B cell (primary cell): ENCODE measurements at regions not wholly inside any gene's neighbourhood (a gene's known extent, or its start where the extent isn't known, plus 50 kb on each side); places are given as distances from the start of the nearest gene placed in this dataset.

Experiments used
- ATAC-seq: fragments of 200-7000 bp; cut with Tn5 transposase; one replicate; pipeline ENCODE4 v1.10.0; 2021; ENCODE audit warnings: low read depth, mild to moderate bottlenecking, moderate number of reproducible peaks, moderate library complexity
- CTCF ChIA-PET: fragments of 350-600 bp; sonication (Branson Sonifier 250); formaldehyde crosslinking; loops from one replicate; lab custom pipeline; 2021; ENCODE audit warnings: antibody characterized with exemption, inconsistent platforms; lab: Charles Lee
- POLR2A ChIA-PET: fragments of 350-600 bp; sonication (Branson Sonifier 250); formaldehyde crosslinking; loops from one replicate; lab custom pipeline; 2021; ENCODE audit warnings: antibody characterized with exemption; lab: Charles Lee
- DNase-seq: peaks from one replicate; pipeline ENCODE4 v3.0.0; 2013
- H2AFZ ChIP-seq: 2 replicates; pipeline ENCODE4 v1.6.1; 2012; ENCODE audit warnings: mild to moderate bottlenecking, low read depth, low read length; ENCODE audit not compliant: insufficient read depth, poor library complexity, severe bottlenecking
- H3K27ac ChIP-seq, 2 donors: 1 replicate in 1 of 2; 2 replicates in 1 of 2; pipeline ENCODE4 v1.5.1; 2012 to 2013; ENCODE audit warnings: low read length in 2 of 2, mild to moderate bottlenecking in 2 of 2, moderate library complexity in 1 of 2
- H3K27me3 ChIP-seq, 4 experiments: fragments of 200-600 bp in 1 of 4; sonication (generic) in 1 of 4; replicated peaks in 1 of 4; 1 replicate in 2 of 4; 2 replicates in 2 of 4; pipeline versions ENCODE4 v1.6.1 to v1.7.0; 2013 to 2016; ENCODE audit warnings: low read length in 3 of 4, mild to moderate bottlenecking in 2 of 4, mixed read lengths in 1 of 4, moderate library complexity in 1 of 4; ENCODE audit not compliant: insufficient read depth in 4 of 4, control insufficient read depth in 3 of 4; ENCODE audit errors: control extremely low read depth in 1 of 4
- H3K36me3 ChIP-seq, 2 experiments: replicated peaks in 1 of 2; 1 replicate in 1 of 2; 2 replicates in 1 of 2; pipeline versions ENCODE4 v1.6.1 to v1.7.1; 2013; ENCODE audit warnings: low read length in 1 of 2; ENCODE audit not compliant: insufficient read depth in 2 of 2, control insufficient read depth in 1 of 2; ENCODE audit errors: control extremely low read depth in 1 of 2, extremely low read depth in 1 of 2
- H3K4me1 ChIP-seq, 2 donors: fragments of 200-600 bp in 1 of 2; sonication (generic) in 1 of 2; 1 replicate in 1 of 2; 2 replicates in 1 of 2; pipeline versions ENCODE4 v1.5.1 to v1.6.1; 2013 to 2017; ENCODE audit warnings: low read length in 2 of 2; ENCODE audit not compliant: control insufficient read depth in 2 of 2, insufficient read depth in 2 of 2
- H3K4me2 ChIP-seq: replicated peaks from 2 replicates; pipeline ENCODE3; 2012; ENCODE audit warnings: mild to moderate bottlenecking, low read depth, low read length; ENCODE audit not compliant: poor library complexity, severe bottlenecking
- H3K4me3 ChIP-seq, 5 experiments: fragments of 200-600 bp in 1 of 5; sonication (generic) in 1 of 5; 1 replicate in 3 of 5; 2 replicates in 2 of 5; pipeline versions ENCODE4 v1.5.1 to v1.7.0; 2011 to 2016; ENCODE audit warnings: low read length in 4 of 5, mild to moderate bottlenecking in 4 of 5, low read depth in 2 of 5, control low read depth in 1 of 5, moderate library complexity in 1 of 5; ENCODE audit not compliant: insufficient read depth in 1 of 5; ENCODE audit errors: control extremely low read depth in 1 of 5, extremely low read depth in 1 of 5
- H3K79me2 ChIP-seq: fragments of 200-600 bp; sonication (generic); one replicate; pipeline ENCODE4 v1.6.0; 2016; ENCODE audit warnings: low read length; ENCODE audit not compliant: control insufficient read depth, insufficient read depth
- H3K9ac ChIP-seq: fragments of 200-600 bp; sonication (generic); 2 replicates; pipeline ENCODE4 v1.6.1; 2017; ENCODE audit warnings: mild to moderate bottlenecking, low read length, moderate library complexity
- H3K9me3 ChIP-seq, 3 donors: one replicate each; pipeline versions ENCODE4 v1.6.1 to v1.7.1; 2013; ENCODE audit warnings: low read length in 2 of 3; ENCODE audit not compliant: control insufficient read depth in 2 of 3, insufficient read depth in 1 of 3; ENCODE audit errors: control extremely low read depth in 1 of 3
- H4K20me1 ChIP-seq: 2 replicates; pipeline ENCODE4 v1.6.0; 2012; ENCODE audit warnings: mild to moderate bottlenecking, low read length; ENCODE audit not compliant: insufficient read depth, control insufficient read depth, poor library complexity, severe bottlenecking
- H3K27ac Mint-ChIP-seq: one replicate; pipeline ENCODE4 v1.8.0; 2021; ENCODE audit warnings: mixed read lengths
- H3K27me3 Mint-ChIP-seq: one replicate; pipeline ENCODE4 v1.8.0; 2021; ENCODE audit warnings: mixed read lengths
- H3K4me1 Mint-ChIP-seq: one replicate; pipeline ENCODE4 v1.8.0; 2021; ENCODE audit warnings: mixed read lengths
- H3K4me3 Mint-ChIP-seq: one replicate; pipeline ENCODE4 v1.8.0; 2021; ENCODE audit warnings: mixed read lengths
- H3K9me3 Mint-ChIP-seq: one replicate; pipeline ENCODE4 v1.8.0; 2022; ENCODE audit warnings: mixed read lengths; ENCODE audit not compliant: insufficient read depth
- CTCF ChIP-seq: fragments of 200-600 bp; IDR thresholded peaks from one replicate; pipeline ENCODE4 v1.8.0; 2022; ENCODE audit warnings: antibody characterized with exemption, mild to moderate bottlenecking
- EZH2 ChIP-seq: IDR thresholded peaks from 2 replicates; pipeline ENCODE4 v1.6.1; 2012; ENCODE audit warnings: borderline replicate concordance, low read depth, mild to moderate bottlenecking, moderate library complexity, low read length; ENCODE audit not compliant: insufficient read depth, poor library complexity, severe bottlenecking
- WGBS: methylation state at CpG from one replicate; pipeline ENCODE4 v1.1.5; 2013; ENCODE audit warnings: missing lambda C conversion rate; ENCODE audit not compliant: insufficient coverage; 5-methylcytosine and 5-hydroxymethylcytosine counted together
- intact Hi-C: fragments of 100-400 bp; cut with micrococcal nuclease; formaldehyde crosslinking; loops from one replicate; pipeline ENCODE4 v1.10.0; 2022

GRCh38 chr7:15765753-15766152, 79.3 kb upstream of the MEOX2 start:
- Histone ChIP-seq H3K36me3 (no peaks in the 10 kb centered on the region), H3K4me2 (no peak overlapping the region), H3K4me1 (no peaks in the 10 kb centered on the region), H3K27me3 (no peaks in the 10 kb centered on the region), H3K9me3 (peaks cover 0 to 7% (median 0%) of the 10 kb centered on the region in 3 donors), H4K20me1 (no peaks in the 10 kb centered on the region), H2AFZ (no peak overlapping the region), H3K79me2 (no peaks in the 10 kb centered on the region), H3K9ac (no peak overlapping the region), H3K4me3 (no peak overlapping the region), H3K27ac (no peak overlapping the region)
- no peaks in the 10 kb centered on the region for H3K27me3 Mint-ChIP-seq
- H3K27ac Mint-ChIP-seq: no peak overlapping the region
- H3K9me3 Mint-ChIP-seq: no peaks in the 10 kb centered on the region
- WGBS: 100% methylated on average over 1 of the region's 5 CpGs
- TF ChIP-seq EZH2 (no peak), CTCF (no peak)
- ATAC-seq (no peak), DNase-seq (no peak)
- ChIA-PET POLR2A (no interaction called here), CTCF (no interaction called here)
- no peaks in the 10 kb centered on the region for H3K4me1 Mint-ChIP-seq
- H3K4me3 Mint-ChIP-seq: no peak overlapping the region
- intact Hi-C loops: no loop called here

GRCh38 chr7:15764851-15765382, 78.4 kb upstream of the MEOX2 start:
- no peaks in the 10 kb centered on the region for H4K20me1 ChIP-seq
- Mint-ChIP-seq H3K27me3 (no peaks in the 10 kb centered on the region), H3K4me3 (no peak overlapping the region), H3K9me3 (no peaks in the 10 kb centered on the region), H3K4me1 (no peaks in the 10 kb centered on the region), H3K27ac (no peak overlapping the region)
- no peaks in the 10 kb centered on the region for H3K36me3 ChIP-seq
- ChIA-PET POLR2A (no interaction called here), CTCF (no interaction called here)
- H3K4me2 ChIP-seq: no peak overlapping the region
- TF ChIP-seq CTCF (no peak), EZH2 (no peak)
- no peak for DNase-seq
- H3K4me1 ChIP-seq: no peaks in the 10 kb centered on the region
- H3K27me3 ChIP-seq: no peaks in the 10 kb centered on the region
- no peak overlapping the region for H3K9ac ChIP-seq
- intact Hi-C loops: no loop called here
- ATAC-seq: no peak
- no peaks in the 10 kb centered on the region for H3K79me2 ChIP-seq
- no peak overlapping the region for H2AFZ ChIP-seq
- H3K27ac ChIP-seq: no peak overlapping the region
- H3K9me3 ChIP-seq: peaks cover 0 to 7% (median 0%) of the 10 kb centered on the region in 3 donors
- WGBS: no CpG with 5 or more reads among the region's 3 CpGs
- H3K4me3 ChIP-seq: no peak overlapping the region
